ENCODE measurements at regions not wholly inside any gene's neighbourhood (a gene's known extent, or its start where the extent isn't known, plus 50 kb on each side); places are given as distances from the start of the nearest gene placed in this dataset.

DNA sequence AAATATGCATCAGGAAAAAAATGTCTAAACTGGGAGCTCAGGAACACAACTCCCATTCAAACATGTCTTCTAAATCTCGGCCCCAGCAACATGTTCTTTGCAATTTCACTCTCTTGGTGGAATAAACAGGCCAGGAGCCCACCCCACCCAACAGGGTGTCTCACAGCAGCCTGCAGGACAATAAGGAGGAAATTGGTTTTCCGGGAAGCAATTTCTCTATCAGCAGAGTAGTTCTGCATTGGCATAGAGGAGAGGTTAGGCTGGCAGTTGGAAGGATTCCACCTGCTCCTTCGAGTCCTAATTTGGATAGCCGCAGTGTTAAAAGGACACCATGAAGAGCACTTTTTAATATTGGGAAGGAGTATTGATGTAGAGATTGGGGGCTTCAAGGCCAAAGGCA lies 55.9 kb upstream of the BARX2 start (continued):
- TF ChIP-seq SIX5 (IDR thresholded peaks at IDR 0.05; ENCODE audit: low read depth, low read length), result no peak
- TF ChIP-seq, protein P1, sequence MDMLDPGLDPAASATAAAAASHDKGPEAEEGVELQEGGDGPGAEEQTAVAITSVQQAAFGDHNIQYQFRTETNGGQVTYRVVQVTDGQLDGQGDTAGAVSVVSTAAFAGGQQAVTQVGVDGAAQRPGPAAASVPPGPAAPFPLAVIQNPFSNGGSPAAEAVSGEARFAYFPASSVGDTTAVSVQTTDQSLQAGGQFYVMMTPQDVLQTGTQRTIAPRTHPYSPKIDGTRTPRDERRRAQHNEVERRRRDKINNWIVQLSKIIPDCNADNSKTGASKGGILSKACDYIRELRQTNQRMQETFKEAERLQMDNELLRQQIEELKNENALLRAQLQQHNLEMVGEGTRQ (IDR thresholded peaks at IDR 0.05; ENCODE audit: low read length), result no peak
- TF ChIP-seq RBBP5 (IDR thresholded peaks at IDR 0.05; ENCODE audit: borderline replicate concordance, low read depth, low read length), result no peak

Data from H1 (cell line).